ENCODE measurements at regions not wholly inside any gene's neighbourhood (a gene's known extent, or its start where the extent isn't known, plus 50 kb on each side); places are given as distances from the start of the nearest gene placed in this dataset.

DNA sequence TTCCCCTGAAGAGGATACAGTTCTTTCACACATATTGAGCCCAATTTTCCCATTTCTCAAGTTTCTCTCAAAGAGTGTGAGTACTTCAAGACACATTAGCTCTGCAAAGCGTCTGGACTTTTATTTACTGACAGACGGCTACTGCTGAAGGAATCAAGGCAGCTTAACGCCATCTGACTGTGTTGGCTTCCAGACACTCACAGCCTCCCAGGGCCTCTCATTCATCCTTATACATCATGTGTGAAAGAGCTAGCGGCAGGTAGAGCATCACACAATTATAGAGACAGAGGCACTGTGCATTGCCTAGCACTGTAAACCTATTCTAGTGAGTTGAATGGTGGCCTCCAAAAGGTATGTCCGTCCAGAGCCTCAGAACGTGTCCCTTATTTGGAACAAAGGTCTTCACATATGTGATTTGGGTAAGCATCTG is 284.1 kb upstream of the STT3B start:
- Histone ChIP-seq H3K79me2 (ENCODE audit: insufficient read depth, low read length) (no peaks in the 10 kb centered on the region), H3K27ac (ENCODE audit: low read depth, low read length) (no peak overlapping the region), H3K4me3 (replicated peaks in 1 of 2; ENCODE audit: low read depth in 1 of 2, low read length in 2 of 2) (no peak overlapping the region), H3K9me3 (ENCODE audit: control insufficient read depth in 1 of 2, insufficient read depth in 1 of 2, low read depth in 1 of 2, low read length in 2 of 2) (no peaks in the 10 kb centered on the region), H3K4me1 (ENCODE audit: control insufficient read depth in 1 of 2, insufficient read depth in 2 of 2, low read length in 2 of 2) (peaks cover 10 to 18% of the 10 kb centered on the region in 2 experiments; a peak in 3 of 4 replicates), H3K9ac (ENCODE audit: low read length) (no peak overlapping the region), H3K9me2 (ENCODE audit: insufficient read depth) (no peaks in the 10 kb centered on the region), H2AFZ (ENCODE audit: low read depth, low read length, poor library complexity, severe bottlenecking) (peak overlapping the region; percentile 7), H3K4me2 (ENCODE audit: low read length) (peak overlapping the region; percentile 33), H3K36me3 (ENCODE audit: control insufficient read depth in 1 of 2, insufficient read depth in 2 of 2, low read length in 2 of 2) (no peaks in the 10 kb centered on the region), H3K27me3 (ENCODE audit: insufficient read depth, low read length) (no peaks in the 10 kb centered on the region), H4K20me1 (ENCODE audit: insufficient read depth) (no peaks in the 10 kb centered on the region)
- TF ChIP-seq POLR2A (IDR thresholded peaks at IDR 0.05; ENCODE audit: borderline replicate concordance, extremely low read depth, insufficient read depth, insufficient read length), result no peak
- ChIA-PET POLR2A (no interaction called here), CTCF (no interaction called here), RAD21 (ENCODE audit: low non-redundant PET in 1 of 2, low total read pairs in 2 of 2, uncharacterized antibody in 2 of 2, unreplicated experiment in 2 of 2) (no interaction called here)
- intact Hi-C loops (cut with micrococcal nuclease), result no loop called here
- DNase-seq (ENCODE audit: low read depth, low spot score) (no peak), ATAC-seq (peak; percentile 42)
- BruUV-seq (replicated peaks), result no TSS peak

DNA sequence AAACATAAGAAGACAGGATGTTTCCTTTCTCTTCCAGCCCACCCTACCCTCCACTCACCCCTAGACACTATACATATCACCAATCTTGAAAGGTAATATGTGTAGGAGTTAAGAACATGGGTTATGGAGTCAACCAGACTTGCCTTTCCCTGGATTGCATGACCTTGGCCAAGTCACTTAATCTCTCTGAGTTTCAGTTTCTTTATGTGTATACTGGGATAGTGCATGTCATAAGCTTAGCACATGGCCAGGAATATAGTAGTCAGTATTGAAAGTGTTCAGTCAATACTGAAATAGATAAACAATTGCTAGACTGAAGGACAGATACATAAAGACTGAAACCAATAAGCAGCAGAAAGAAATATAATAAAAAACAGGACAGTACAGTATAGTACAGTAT is 283.2 kb upstream of the STT3B start:
- H3K4me2 ChIP-seq (ENCODE audit: low read length), result no peak overlapping the region
- H4K20me1 ChIP-seq (ENCODE audit: insufficient read depth), result no peaks in the 10 kb centered on the region
- H3K4me1 ChIP-seq (ENCODE audit: control insufficient read depth in 1 of 2, insufficient read depth in 2 of 2, low read length in 2 of 2), result peaks cover 10 to 18% of the 10 kb centered on the region in 2 experiments; a peak in 3 of 4 replicates
- no peak overlapping the region for H3K4me3 ChIP-seq (replicated peaks in 1 of 2; ENCODE audit: low read depth in 1 of 2, low read length in 2 of 2)
- H3K9ac ChIP-seq (ENCODE audit: low read length), result no peak overlapping the region
- no peak overlapping the region for H3K27ac ChIP-seq (ENCODE audit: low read depth, low read length)
- H3K79me2 ChIP-seq (ENCODE audit: insufficient read depth, low read length), result no peaks in the 10 kb centered on the region
- no peaks in the 10 kb centered on the region for H3K27me3 ChIP-seq (ENCODE audit: insufficient read depth, low read length)
- no peaks in the 10 kb centered on the region for H3K9me3 ChIP-seq (ENCODE audit: control insufficient read depth in 1 of 2, insufficient read depth in 1 of 2, low read depth in 1 of 2, low read length in 2 of 2)
- ATAC-seq (no peak), DNase-seq (ENCODE audit: low read depth, low spot score) (no peak)
- H2AFZ ChIP-seq (ENCODE audit: low read depth, low read length, poor library complexity, severe bottlenecking), result no peak overlapping the region
- ChIA-PET POLR2A (no interaction called here), CTCF (no interaction called here), RAD21 (ENCODE audit: low non-redundant PET in 1 of 2, low total read pairs in 2 of 2, uncharacterized antibody in 2 of 2, unreplicated experiment in 2 of 2) (no interaction called here)
- intact Hi-C loops (cut with micrococcal nuclease), result no loop called here
- no TSS peak for BruUV-seq (replicated peaks)
- H3K9me2 ChIP-seq (ENCODE audit: insufficient read depth), result no peaks in the 10 kb centered on the region
- H3K36me3 ChIP-seq (ENCODE audit: control insufficient read depth in 1 of 2, insufficient read depth in 2 of 2, low read length in 2 of 2), result no peaks in the 10 kb centered on the region
- TF ChIP-seq ATF3 (IDR thresholded peaks at IDR 0.05) (no peak), SRF (IDR thresholded peaks at IDR 0.05; ENCODE audit: low read depth) (no peak), CTCF (IDR thresholded peaks at IDR 0.05 in 2 of 3, conservative IDR thresholded peaks at IDR 0.05 in 1 of 3; ENCODE audit: borderline replicate concordance in 1 of 3, insufficient read depth in 1 of 3, low read depth in 2 of 3, low read length in 2 of 3) (no peak), ZFX (IDR thresholded peaks at IDR 0.05) (no peak), EZH2 (IDR thresholded peaks at IDR 0.05) (no peak), ZNF274 (IDR thresholded peaks at IDR 0.05; ENCODE audit: low read depth, low read length) (no peak), POLR2A (IDR thresholded peaks at IDR 0.05; ENCODE audit: borderline replicate concordance, extremely low read depth, insufficient read depth, insufficient read length) (no peak), SIN3A (IDR thresholded peaks at IDR 0.05; ENCODE audit: low read depth) (no peak), ZBTB33 (IDR thresholded peaks at IDR 0.05; ENCODE audit: extremely low read depth, insufficient replicate concordance, low read length) (no peak), FOSL1 (IDR thresholded peaks at IDR 0.05; ENCODE audit: low read depth) (no peak), JUND (IDR thresholded peaks at IDR 0.05) (no peak), ELF1 (IDR thresholded peaks at IDR 0.05; ENCODE audit: borderline replicate concordance, low read depth) (no peak), YY1 (IDR thresholded peaks at IDR 0.05; ENCODE audit: extremely low read depth, insufficient replicate concordance, low read depth, low read length) (no peak), CEBPB (IDR thresholded peaks at IDR 0.05; ENCODE audit: low read depth) (no peak), TCF7L2 (IDR thresholded peaks at IDR 0.05; ENCODE audit: borderline replicate concordance, extremely low read depth, insufficient read depth, insufficient read length) (no peak), CBX3 (IDR thresholded peaks at IDR 0.05; ENCODE audit: low read depth) (no peak)
- TF ChIP-seq, protein P1, sequence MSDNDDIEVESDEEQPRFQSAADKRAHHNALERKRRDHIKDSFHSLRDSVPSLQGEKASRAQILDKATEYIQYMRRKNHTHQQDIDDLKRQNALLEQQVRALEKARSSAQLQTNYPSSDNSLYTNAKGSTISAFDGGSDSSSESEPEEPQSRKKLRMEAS (IDR thresholded peaks at IDR 0.05), result no peak

Data from HCT116 (cell line).